Stimulated activated CD4-positive, alpha-beta T cell treated with anti-CD3 and anti-CD28 coated beads, Interleukin-4, amount 100 ng/mL, for 24 hours (primary cell): ENCODE measurements at regions not wholly inside any gene's neighbourhood (a gene's known extent, or its start where the extent isn't known, plus 50 kb on each side); places are given as distances from the start of the nearest gene placed in this dataset.

Experiments
- DNase-seq: peaks from one replicate; pipeline ENCODE4 v3.0.0-alpha.2; 2020

- no peak for DNase-seq
Measured at GRCh38 chr10:91690996-91691676, 58.3 kb upstream of the PPP1R3C start.

- no peak for DNase-seq
Measured at GRCh38 chr10:91690412-91690811, 57.5 kb upstream of the PPP1R3C start.

- DNase-seq: no peak
Measured at GRCh38 chr10:91689731-91690168, 56.9 kb upstream of the PPP1R3C start.

- no peak for DNase-seq
Measured at GRCh38 chr10:91684841-91685240, 52.0 kb upstream of the PPP1R3C start.

GRCh38 chr10:91683975-91684374, 51.1 kb upstream of the PPP1R3C start:
- no peak for DNase-seq

- DNase-seq: no peak
Measured at GRCh38 chr10:91682912-91683311, 50.0 kb upstream of the PPP1R3C start.
